ENCODE measurements at regions not wholly inside any gene's neighbourhood (a gene's known extent, or its start where the extent isn't known, plus 50 kb on each side); places are given as distances from the start of the nearest gene placed in this dataset.
"Not testable (repeated sequence)": the region's sequence is repeated elsewhere in the genome, so short reads cannot be mapped to it uniquely, and the experiment has no call there.

GRCh38 chr17:55903028-55903690 is 152.3 kb downstream of the PCTP start:
- intact Hi-C loops (cut with micrococcal nuclease) = no loop called here

- intact Hi-C loops (cut with micrococcal nuclease) = no loop called here
These were observed 158.9 kb downstream of the PCTP start for GRCh38 chr17:55909776-55910175.

GRCh38 chr17:55911186-55911585 is 160.3 kb downstream of the PCTP start:
- intact Hi-C loops (cut with micrococcal nuclease) = no loop called here

- intact Hi-C loops (cut with micrococcal nuclease) = no loop called here
These were observed 174.6 kb downstream of the PCTP start for GRCh38 chr17:55925440-55925839.

- intact Hi-C loops (cut with micrococcal nuclease) = no loop called here
These were observed 175.6 kb downstream of the PCTP start for GRCh38 chr17:55926276-55926990.

- intact Hi-C loops (cut with micrococcal nuclease) = no loop called here
These were observed 179.5 kb downstream of the PCTP start for GRCh38 chr17:55930291-55930809.

- intact Hi-C loops (cut with micrococcal nuclease) = no loop called here
These were observed 180.6 kb downstream of the PCTP start for GRCh38 chr17:55931446-55931845.

- intact Hi-C loops (cut with micrococcal nuclease) = no loop called here
These were observed 182.1 kb downstream of the PCTP start for GRCh38 chr17:55932973-55933372.

GRCh38 chr17:55939181-55939810 is 188.4 kb downstream of the PCTP start:
- intact Hi-C loops (cut with micrococcal nuclease) = not testable (repeated sequence)

- intact Hi-C loops (cut with micrococcal nuclease) = no loop called here
These were observed 193.5 kb upstream of the ANKFN1 start for GRCh38 chr17:55959756-55960155.

- intact Hi-C loops (cut with micrococcal nuclease) = no loop called here
These were observed 191.9 kb upstream of the ANKFN1 start for GRCh38 chr17:55961386-55961785.

GRCh38 chr17:55962951-55963401 is 190.3 kb upstream of the ANKFN1 start:
- intact Hi-C loops (cut with micrococcal nuclease) = no loop called here

GRCh38 chr17:55964191-55964590 is 189.1 kb upstream of the ANKFN1 start:
- intact Hi-C loops (cut with micrococcal nuclease) = no loop called here

GRCh38 chr17:55965051-55965450 is 188.2 kb upstream of the ANKFN1 start:
- intact Hi-C loops (cut with micrococcal nuclease) = no loop called here

- intact Hi-C loops (cut with micrococcal nuclease) = no loop called here
These were observed 183.5 kb upstream of the ANKFN1 start for GRCh38 chr17:55969562-55970324.

GRCh38 chr17:55978578-55978977 is 174.7 kb upstream of the ANKFN1 start:
- intact Hi-C loops (cut with micrococcal nuclease) = no loop called here

GRCh38 chr17:55983096-55983495 is 170.2 kb upstream of the ANKFN1 start:
- intact Hi-C loops (cut with micrococcal nuclease) = no loop called here

GRCh38 chr17:55986817-55987216 is 166.5 kb upstream of the ANKFN1 start:
- intact Hi-C loops (cut with micrococcal nuclease) = no loop called here

- intact Hi-C loops (cut with micrococcal nuclease) = no loop called here
These were observed 164.4 kb upstream of the ANKFN1 start for GRCh38 chr17:55988861-55989260.

- intact Hi-C loops (cut with micrococcal nuclease) = no loop called here
These were observed 162.8 kb upstream of the ANKFN1 start for GRCh38 chr17:55990332-55991006.

- intact Hi-C loops (cut with micrococcal nuclease) = no loop called here
These were observed 156.4 kb upstream of the ANKFN1 start for GRCh38 chr17:55996826-55997225.
